ENCODE measurements at regions not wholly inside any gene's neighbourhood (a gene's known extent, or its start where the extent isn't known, plus 50 kb on each side); places are given as distances from the start of the nearest gene placed in this dataset.

- TF ChIP-seq POLR2A (IDR thresholded peaks at IDR 0.05), result no peak
- TF ChIP-seq, protein P1, sequence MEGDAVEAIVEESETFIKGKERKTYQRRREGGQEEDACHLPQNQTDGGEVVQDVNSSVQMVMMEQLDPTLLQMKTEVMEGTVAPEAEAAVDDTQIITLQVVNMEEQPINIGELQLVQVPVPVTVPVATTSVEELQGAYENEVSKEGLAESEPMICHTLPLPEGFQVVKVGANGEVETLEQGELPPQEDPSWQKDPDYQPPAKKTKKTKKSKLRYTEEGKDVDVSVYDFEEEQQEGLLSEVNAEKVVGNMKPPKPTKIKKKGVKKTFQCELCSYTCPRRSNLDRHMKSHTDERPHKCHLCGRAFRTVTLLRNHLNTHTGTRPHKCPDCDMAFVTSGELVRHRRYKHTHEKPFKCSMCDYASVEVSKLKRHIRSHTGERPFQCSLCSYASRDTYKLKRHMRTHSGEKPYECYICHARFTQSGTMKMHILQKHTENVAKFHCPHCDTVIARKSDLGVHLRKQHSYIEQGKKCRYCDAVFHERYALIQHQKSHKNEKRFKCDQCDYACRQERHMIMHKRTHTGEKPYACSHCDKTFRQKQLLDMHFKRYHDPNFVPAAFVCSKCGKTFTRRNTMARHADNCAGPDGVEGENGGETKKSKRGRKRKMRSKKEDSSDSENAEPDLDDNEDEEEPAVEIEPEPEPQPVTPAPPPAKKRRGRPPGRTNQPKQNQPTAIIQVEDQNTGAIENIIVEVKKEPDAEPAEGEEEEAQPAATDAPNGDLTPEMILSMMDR (IDR thresholded peaks at IDR 0.05), result no peak
- no peak for TF ChIP-seq POLR2AphosphoS5 (IDR thresholded peaks at IDR 0.05)
- TF ChIP-seq EP300 (IDR thresholded peaks at IDR 0.05), result no peak
These were observed 181.3 kb upstream of the FOXK1 start for GRCh38 chr7:4500812-4501211.
